IPS-20b (cell line): ENCODE measurements at regions not wholly inside any gene's neighbourhood (a gene's known extent, or its start where the extent isn't known, plus 50 kb on each side); places are given as distances from the start of the nearest gene placed in this dataset.
"Not testable (repeated sequence)": the region's sequence is repeated elsewhere in the genome, so short reads cannot be mapped to it uniquely, and the experiment has no call there.

Source experiments
- H3K27ac ChIP-seq: one replicate; pipeline ENCODE4 v1.5.1; 2013; ENCODE audit warnings: low read length
- H3K27me3 ChIP-seq: 2 replicates; pipeline ENCODE4 v1.6.1; 2013; ENCODE audit warnings: mild to moderate bottlenecking, low read length, inconsistent platforms; ENCODE audit not compliant: insufficient read depth
- H3K36me3 ChIP-seq: 2 replicates; pipeline ENCODE4 v1.6.1; 2013; ENCODE audit warnings: low read depth, mild to moderate bottlenecking, inconsistent platforms, low read length, moderate library complexity; ENCODE audit not compliant: insufficient read depth
- H3K4me1 ChIP-seq: 2 replicates; pipeline ENCODE4 v1.6.1; 2013; ENCODE audit warnings: mild to moderate bottlenecking, control low read depth, inconsistent platforms, low read length, moderate library complexity; ENCODE audit not compliant: insufficient read depth
- H3K4me3 ChIP-seq: 2 replicates; pipeline ENCODE4 v1.5.1; 2013; ENCODE audit warnings: mild to moderate bottlenecking, low read length, inconsistent platforms
- H3K9ac ChIP-seq: 2 replicates; pipeline ENCODE4 v1.6.1; 2013; ENCODE audit warnings: low read depth, mild to moderate bottlenecking, inconsistent platforms, low read length, moderate library complexity
- H3K9me3 ChIP-seq: 2 replicates; pipeline ENCODE4 v1.6.1; 2013; ENCODE audit warnings: mild to moderate bottlenecking, low read depth, low read length, inconsistent platforms; ENCODE audit not compliant: insufficient read depth

GRCh38 chr1:148302586-148303364 lies 150.7 kb upstream of the NBPF11 start:
- H3K4me3 ChIP-seq = peak overlapping the region; percentile 82
- H3K9me3 ChIP-seq, H3K36me3 ChIP-seq, H3K4me1 ChIP-seq, H3K27ac ChIP-seq: not testable (repeated sequence)
- peaks cover 11% of the 10 kb centered on the region; the same call in 1 of the 2 replicates for H3K27me3 ChIP-seq
- peak overlapping the region; percentile 63 for H3K9ac ChIP-seq

GRCh38 chr1:148297852-148298251 lies 145.8 kb upstream of the NBPF11 start:
- not testable (repeated sequence) for H3K4me1 ChIP-seq, H3K9me3 ChIP-seq, H3K27me3 ChIP-seq, H3K9ac ChIP-seq, H3K4me3 ChIP-seq, H3K36me3 ChIP-seq, H3K27ac ChIP-seq

- Histone ChIP-seq H3K36me3 (no peaks in the 10 kb centered on the region), H3K27ac (no peak overlapping the region), H3K4me1 (no peaks in the 10 kb centered on the region), H3K9ac (no peak overlapping the region), H3K9me3 (no peaks in the 10 kb centered on the region), H3K27me3 (no peaks in the 10 kb centered on the region), H3K4me3 (no peak overlapping the region)
Measured at GRCh38 chr1:148296511-148296910, 144.4 kb upstream of the NBPF11 start.

- Histone ChIP-seq H3K9me3 (no peaks in the 10 kb centered on the region), H3K27ac (no peak overlapping the region), H3K4me3 (no peak overlapping the region), H3K36me3 (no peaks in the 10 kb centered on the region), H3K27me3 (no peaks in the 10 kb centered on the region), H3K4me1 (no peaks in the 10 kb centered on the region), H3K9ac (no peak overlapping the region)
Measured at GRCh38 chr1:148294116-148294807, 142.2 kb upstream of the NBPF11 start.

- Histone ChIP-seq H3K4me1 (no peaks in the 10 kb centered on the region), H3K27ac (no peak overlapping the region), H3K36me3 (no peaks in the 10 kb centered on the region), H3K9me3 (no peaks in the 10 kb centered on the region), H3K4me3 (no peak overlapping the region), H3K27me3 (no peaks in the 10 kb centered on the region), H3K9ac (no peak overlapping the region)
Measured at GRCh38 chr1:148293651-148294050, 141.6 kb upstream of the NBPF11 start.

GRCh38 chr1:148292915-148293314 lies 140.8 kb upstream of the NBPF11 start:
- H3K27me3 ChIP-seq = no peaks in the 10 kb centered on the region
- H3K4me1 ChIP-seq = no peaks in the 10 kb centered on the region
- H3K4me3 ChIP-seq = no peak overlapping the region
- H3K27ac ChIP-seq = no peak overlapping the region
- no peaks in the 10 kb centered on the region for H3K36me3 ChIP-seq
- no peaks in the 10 kb centered on the region for H3K9me3 ChIP-seq
- no peak overlapping the region for H3K9ac ChIP-seq

- Histone ChIP-seq H3K27ac (no peak overlapping the region), H3K9me3 (no peaks in the 10 kb centered on the region), H3K4me3 (no peak overlapping the region), H3K4me1 (no peaks in the 10 kb centered on the region), H3K9ac (no peak overlapping the region), H3K36me3 (no peaks in the 10 kb centered on the region), H3K27me3 (no peaks in the 10 kb centered on the region)
Measured at GRCh38 chr1:148290881-148291280, 138.8 kb upstream of the NBPF11 start.

GRCh38 chr1:148289647-148290046 lies 137.6 kb upstream of the NBPF11 start:
- Histone ChIP-seq H3K27me3 (no peaks in the 10 kb centered on the region), H3K27ac (no peak overlapping the region), H3K9ac (no peak overlapping the region), H3K9me3 (no peaks in the 10 kb centered on the region), H3K4me3 (no peak overlapping the region), H3K4me1 (no peaks in the 10 kb centered on the region), H3K36me3 (no peaks in the 10 kb centered on the region)

- H3K36me3 ChIP-seq, H3K9me3 ChIP-seq, H3K27me3 ChIP-seq, H3K27ac ChIP-seq, H3K4me1 ChIP-seq, H3K4me3 ChIP-seq, H3K9ac ChIP-seq: not testable (repeated sequence)
Measured at GRCh38 chr1:148285946-148286345, 133.9 kb upstream of the NBPF11 start.

- H3K9me3 ChIP-seq, H3K4me1 ChIP-seq, H3K36me3 ChIP-seq, H3K27ac ChIP-seq: not testable (repeated sequence)
- peak overlapping the region; percentile 47; the same call in 1 of the 2 replicates for H3K9ac ChIP-seq
- H3K27me3 ChIP-seq = peaks cover 15% of the 10 kb centered on the region
- peak overlapping the region; percentile 75 for H3K4me3 ChIP-seq
Measured at GRCh38 chr1:148280831-148281572, 128.9 kb upstream of the NBPF11 start.

GRCh38 chr1:148279002-148279542 lies 127.0 kb upstream of the NBPF11 start:
- peaks cover 15% of the 10 kb centered on the region for H3K27me3 ChIP-seq
- H3K4me1 ChIP-seq, H3K9me3 ChIP-seq, H3K9ac ChIP-seq, H3K27ac ChIP-seq, H3K36me3 ChIP-seq, H3K4me3 ChIP-seq: not testable (repeated sequence)
